OCI-LY3 (cell line): ENCODE measurements at regions not wholly inside any gene's neighbourhood (a gene's known extent, or its start where the extent isn't known, plus 50 kb on each side); places are given as distances from the start of the nearest gene placed in this dataset.

Source experiments
- H2AFZ ChIP-seq: fragments of 200-600, 300-600 bp; shearing (Covaris generic); 2 replicates; pipeline ENCODE4 v1.6.0; 2014; ENCODE audit warnings: antibody characterized with exemption, low read depth, low read length
- H3K27ac ChIP-seq: fragments of 200-600, 300-600 bp; sonication (generic); 2 replicates; pipeline ENCODE4 v1.5.1; 2014; ENCODE audit warnings: mild to moderate bottlenecking, low read length, moderate library complexity, mixed read lengths
- H3K27me3 ChIP-seq: fragments of 200-600, 300-600 bp; sonication (generic); 2 replicates; pipeline ENCODE4 v1.6.1; 2014; ENCODE audit warnings: low read depth, low read length, mixed read lengths
- H3K36me3 ChIP-seq: fragments of 200-600, 300-600 bp; sonication (generic); replicated peaks from 2 replicates; pipeline ENCODE3; 2014; ENCODE audit warnings: low read depth, low read length, mixed read lengths
- H3K4me1 ChIP-seq: fragments of 300-600, 200-600 bp; sonication (generic); 2 replicates; pipeline ENCODE4 v1.6.1; 2014; ENCODE audit warnings: low read length, mixed read lengths
- H3K4me2 ChIP-seq: fragments of 200-600, 300-600 bp; sonication (generic); 2 replicates; pipeline ENCODE4 v1.6.1; 2014; ENCODE audit warnings: low read length, mixed read lengths
- H3K4me3 ChIP-seq: fragments of 300-600, 200-600 bp; sonication (generic); 2 replicates; pipeline ENCODE4 v1.5.1; 2014; ENCODE audit warnings: antibody characterized with exemption, mild to moderate bottlenecking, low read length, moderate library complexity
- H3K79me2 ChIP-seq: fragments of 300-600, 200-600 bp; shearing (Covaris generic); 2 replicates; pipeline ENCODE4 v1.6.1; 2014; ENCODE audit warnings: mild to moderate bottlenecking, low read length, mixed read lengths
- H3K9ac ChIP-seq: fragments of 300-600, 200-600 bp; shearing (Covaris generic); 2 replicates; pipeline ENCODE4 v1.6.0; 2014; ENCODE audit warnings: mild to moderate bottlenecking, low read length, moderate library complexity
- H3K9me3 ChIP-seq: fragments of 200-600, 300-600 bp; shearing (Covaris generic); 2 replicates; pipeline ENCODE4 v1.6.1; 2014; ENCODE audit warnings: low read length, mixed read lengths; ENCODE audit not compliant: insufficient read depth
- H4K20me1 ChIP-seq: fragments of 200-600, 300-600 bp; sonication (generic); 2 replicates; pipeline ENCODE4 v1.6.1; 2016; ENCODE audit warnings: low read length, mixed read lengths; ENCODE audit not compliant: insufficient read depth
- CTCF ChIP-seq: fragments of 200-600, 300-600 bp; sonication (generic); IDR thresholded peaks from 2 replicates; pipeline ENCODE4 v1.5.1; 2014; ENCODE audit warnings: antibody characterized with exemption, low read length, low read depth
- EZH2phosphoT487 ChIP-seq: fragments of 200-600 bp; shearing (Covaris generic); IDR thresholded peaks from 2 replicates; pipeline ENCODE4 v1.6.1; 2018; ENCODE audit warnings: antibody characterized with exemption, mixed run types, low read depth

GRCh38 chr1:38231941-38232340, 185.3 kb upstream of the POU3F1 start:
- no peak overlapping the region for H3K4me2 ChIP-seq
- TF ChIP-seq CTCF, result no peak
- no peak for TF ChIP-seq EZH2phosphoT487
- H4K20me1 ChIP-seq, result no peaks in the 10 kb centered on the region
- no peak overlapping the region for H3K9ac ChIP-seq
- H3K27ac ChIP-seq, result no peak overlapping the region
- no peaks in the 10 kb centered on the region for H3K36me3 ChIP-seq
- H3K4me3 ChIP-seq, result no peak overlapping the region
- H3K27me3 ChIP-seq, result no peaks in the 10 kb centered on the region
- no peaks in the 10 kb centered on the region for H3K4me1 ChIP-seq
- H2AFZ ChIP-seq, result no peak overlapping the region
- no peaks in the 10 kb centered on the region for H3K9me3 ChIP-seq
- no peaks in the 10 kb centered on the region for H3K79me2 ChIP-seq

GRCh38 chr1:38228718-38229117, 182.1 kb upstream of the POU3F1 start:
- no peaks in the 10 kb centered on the region for H3K4me1 ChIP-seq
- no peak overlapping the region for H3K4me2 ChIP-seq
- no peaks in the 10 kb centered on the region for H3K79me2 ChIP-seq
- TF ChIP-seq CTCF, result no peak
- TF ChIP-seq EZH2phosphoT487, result no peak
- H2AFZ ChIP-seq, result no peak overlapping the region
- no peaks in the 10 kb centered on the region for H3K27me3 ChIP-seq
- H3K9ac ChIP-seq, result no peak overlapping the region
- H3K36me3 ChIP-seq, result no peaks in the 10 kb centered on the region
- no peak overlapping the region for H3K4me3 ChIP-seq
- no peaks in the 10 kb centered on the region for H3K9me3 ChIP-seq
- H4K20me1 ChIP-seq, result no peaks in the 10 kb centered on the region
- H3K27ac ChIP-seq, result no peak overlapping the region

GRCh38 chr1:38225745-38226144, 179.2 kb upstream of the POU3F1 start:
- Histone ChIP-seq H3K27ac (no peak overlapping the region), H3K36me3 (no peaks in the 10 kb centered on the region), H3K4me3 (no peak overlapping the region), H3K9ac (no peak overlapping the region), H4K20me1 (no peaks in the 10 kb centered on the region), H3K27me3 (no peaks in the 10 kb centered on the region), H2AFZ (no peak overlapping the region), H3K9me3 (no peaks in the 10 kb centered on the region), H3K4me1 (no peaks in the 10 kb centered on the region), H3K79me2 (no peaks in the 10 kb centered on the region), H3K4me2 (no peak overlapping the region)
- TF ChIP-seq EZH2phosphoT487 (no peak), CTCF (no peak)

- Histone ChIP-seq H3K9me3 (no peaks in the 10 kb centered on the region), H3K4me1 (no peaks in the 10 kb centered on the region), H3K4me2 (no peak overlapping the region), H2AFZ (no peak overlapping the region), H3K79me2 (no peaks in the 10 kb centered on the region), H3K9ac (no peak overlapping the region), H3K27me3 (no peaks in the 10 kb centered on the region), H4K20me1 (no peaks in the 10 kb centered on the region), H3K36me3 (no peaks in the 10 kb centered on the region), H3K27ac (no peak overlapping the region), H3K4me3 (no peak overlapping the region)
- TF ChIP-seq CTCF, result no peak
Observed at GRCh38 chr1:38223391-38223790, 176.8 kb upstream of the POU3F1 start.
